LNCAP (cell line): ENCODE measurements at regions not wholly inside any gene's neighbourhood (a gene's known extent, or its start where the extent isn't known, plus 50 kb on each side); places are given as distances from the start of the nearest gene placed in this dataset.

ENCODE experiments used
- CTCF ChIP-seq: fragments of 450-650 bp; IDR thresholded peaks from 2 replicates; pipeline ENCODE4 v1.5.1; 2017; ENCODE audit warnings: mild to moderate bottlenecking

DNA sequence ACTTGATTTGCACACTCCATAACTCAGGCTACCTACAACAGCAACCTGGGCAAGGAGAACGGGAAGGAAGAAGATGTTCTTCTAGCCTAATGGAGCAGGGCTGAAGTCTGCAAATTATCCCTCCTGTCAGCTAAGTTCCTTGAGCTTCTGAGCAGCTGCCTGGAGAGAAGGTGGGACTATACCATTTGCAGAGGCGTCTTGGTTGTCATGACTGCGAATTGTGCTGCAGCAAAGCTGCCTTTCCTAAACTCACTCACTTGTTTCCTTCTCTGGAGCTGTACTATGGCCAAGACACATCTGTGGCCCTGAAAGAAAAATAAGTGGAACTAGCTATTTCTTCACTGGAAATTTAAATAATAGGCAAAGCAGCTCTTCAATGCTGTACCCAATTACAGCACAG lies 682.4 kb upstream of the GRIA3 start:
- no peak for TF ChIP-seq CTCF

GRCh38 chrX:122504026-122504425 lies 680.1 kb upstream of the GRIA3 start:
- no peak for TF ChIP-seq CTCF

DNA sequence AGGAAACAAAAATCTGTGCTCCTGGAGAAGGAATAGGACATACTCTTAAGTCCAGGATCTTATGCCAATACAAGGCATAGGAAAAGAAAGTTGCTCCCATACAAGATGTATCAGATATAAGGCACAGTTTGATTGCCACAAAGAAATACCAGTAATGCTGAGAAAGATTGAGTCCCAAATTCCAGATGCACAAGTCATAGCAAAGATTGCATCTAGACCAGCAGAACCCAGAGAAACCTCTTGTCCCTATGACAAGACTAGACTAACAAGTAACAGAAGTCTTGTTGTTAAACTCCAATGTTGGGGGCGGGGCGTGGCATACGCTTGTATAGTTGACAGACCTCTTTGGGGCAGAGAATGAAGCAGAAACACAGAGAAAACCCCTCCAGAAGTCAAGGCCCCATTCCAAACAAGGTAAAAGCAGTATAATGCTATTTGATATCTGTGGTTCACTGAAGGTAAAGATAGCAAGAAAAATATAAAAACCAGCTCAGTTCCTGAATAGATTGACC lies 671.5 kb upstream of the GRIA3 start:
- no peak for TF ChIP-seq CTCF

GRCh38 chrX:122517786-122518185 lies 666.3 kb upstream of the GRIA3 start:
- TF ChIP-seq CTCF, result no peak

GRCh38 chrX:122545778-122546177 lies 638.3 kb upstream of the GRIA3 start:
- TF ChIP-seq CTCF, result no peak

- TF ChIP-seq CTCF, result no peak
Measured at GRCh38 chrX:122546269-122546668, 637.8 kb upstream of the GRIA3 start.

GRCh38 chrX:122552286-122552800 lies 631.7 kb upstream of the GRIA3 start:
- TF ChIP-seq CTCF, result no peak

GRCh38 chrX:122555925-122556324 lies 628.2 kb upstream of the GRIA3 start:
- TF ChIP-seq CTCF, result no peak
